ENCODE measurements at regions not wholly inside any gene's neighbourhood (a gene's known extent, or its start where the extent isn't known, plus 50 kb on each side); places are given as distances from the start of the nearest gene placed in this dataset.

DNA sequence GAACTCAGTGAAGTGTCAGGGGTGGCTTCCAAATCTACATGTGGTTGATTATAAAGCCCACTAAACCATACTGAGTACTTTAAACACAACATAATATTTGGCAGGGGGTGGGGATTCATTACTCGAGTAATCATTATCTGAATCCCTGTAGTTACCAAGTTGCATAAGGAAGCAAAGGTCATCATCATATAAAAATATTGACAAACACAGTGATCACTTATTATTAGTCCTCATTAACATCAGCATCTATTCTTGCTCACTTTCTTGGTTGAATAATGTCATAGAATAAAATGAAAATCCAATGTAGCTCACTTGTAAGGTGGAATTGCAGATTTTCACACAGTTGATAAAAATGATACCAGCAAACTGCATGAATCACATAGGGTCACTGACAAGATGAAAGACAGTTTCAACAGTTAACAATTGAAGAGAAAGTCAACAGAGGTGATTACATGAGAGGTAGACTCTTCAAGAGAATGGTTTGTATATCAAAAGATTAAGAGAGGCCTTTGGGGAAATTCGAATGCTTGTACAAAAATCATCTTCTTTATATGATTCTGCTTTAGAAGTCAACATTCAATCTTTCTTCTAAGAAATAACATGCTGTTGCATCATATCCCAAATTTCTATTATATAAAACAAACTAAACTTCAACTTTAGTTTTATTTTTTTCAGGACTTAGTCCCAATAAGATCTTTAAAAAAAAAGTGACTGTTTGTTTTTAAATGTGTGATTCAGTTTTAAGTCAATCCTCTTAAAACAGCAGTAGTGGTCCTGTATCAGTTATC, 185.5 kb upstream of the KLF14 start:
- peaks cover 75% of the 10 kb centered on the region for H3K4me1 Mint-ChIP-seq
- H3K9me3 ChIP-seq (ENCODE audit: control insufficient read depth, low read length, poor library complexity, severe bottlenecking) = no peaks in the 10 kb centered on the region
- DNase-seq (no peak), ATAC-seq (no peak)
- H3K36me3 Mint-ChIP-seq (ENCODE audit: low read depth) = peaks cover 2% of the 10 kb centered on the region
- no peaks in the 10 kb centered on the region for H3K27me3 Mint-ChIP-seq
- peak overlapping the region; percentile 34 for H3K4me3 Mint-ChIP-seq
- H3K27ac Mint-ChIP-seq = peak overlapping the region; percentile 94

DNA sequence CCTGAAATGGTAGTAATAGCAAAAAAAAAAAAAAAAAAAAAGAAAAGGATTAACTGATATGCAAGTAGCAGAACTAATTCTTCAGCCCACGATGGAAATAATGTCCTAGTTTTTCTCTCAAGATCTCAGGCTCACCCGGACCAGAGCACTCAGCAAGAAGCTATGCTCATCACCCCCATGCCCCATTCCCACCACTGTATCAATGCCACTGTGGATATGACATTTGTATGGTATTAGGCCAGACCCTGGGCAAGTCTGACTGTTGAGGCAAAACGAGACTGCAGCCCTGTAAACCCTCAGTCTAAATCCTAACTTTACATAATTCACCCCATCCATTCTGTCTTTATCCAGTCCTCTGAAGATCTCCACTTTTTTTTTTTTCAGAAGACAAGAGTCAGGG, 186.1 kb upstream of the KLF14 start:
- H3K9me3 ChIP-seq (ENCODE audit: control insufficient read depth, low read length, poor library complexity, severe bottlenecking) = no peaks in the 10 kb centered on the region
- Mint-ChIP-seq H3K27me3 (no peaks in the 10 kb centered on the region), H3K36me3 (ENCODE audit: low read depth) (peaks cover 4% of the 10 kb centered on the region), H3K27ac (peak overlapping the region; percentile 94), H3K4me3 (peak overlapping the region; percentile 43), H3K4me1 (peaks cover 78% of the 10 kb centered on the region)
- ATAC-seq = no peak
- DNase-seq = no peak

- no peaks in the 10 kb centered on the region for H3K27me3 Mint-ChIP-seq
- H3K9me3 ChIP-seq (ENCODE audit: control insufficient read depth, low read length, poor library complexity, severe bottlenecking) = no peaks in the 10 kb centered on the region
- H3K4me3 Mint-ChIP-seq = peak overlapping the region; percentile 61
- peaks cover 6% of the 10 kb centered on the region for H3K36me3 Mint-ChIP-seq (ENCODE audit: low read depth)
- DNase-seq (no peak), ATAC-seq (no peak)
- H3K4me1 Mint-ChIP-seq = peaks cover 78% of the 10 kb centered on the region
- peak overlapping the region; percentile 94 for H3K27ac Mint-ChIP-seq
These were observed 187.6 kb upstream of the KLF14 start for GRCh38 chr7:130921391-130922180.

- H3K4me1 Mint-ChIP-seq = peaks cover 75% of the 10 kb centered on the region
These were observed 188.5 kb upstream of the KLF14 start for GRCh38 chr7:130922206-130923112.

DNA sequence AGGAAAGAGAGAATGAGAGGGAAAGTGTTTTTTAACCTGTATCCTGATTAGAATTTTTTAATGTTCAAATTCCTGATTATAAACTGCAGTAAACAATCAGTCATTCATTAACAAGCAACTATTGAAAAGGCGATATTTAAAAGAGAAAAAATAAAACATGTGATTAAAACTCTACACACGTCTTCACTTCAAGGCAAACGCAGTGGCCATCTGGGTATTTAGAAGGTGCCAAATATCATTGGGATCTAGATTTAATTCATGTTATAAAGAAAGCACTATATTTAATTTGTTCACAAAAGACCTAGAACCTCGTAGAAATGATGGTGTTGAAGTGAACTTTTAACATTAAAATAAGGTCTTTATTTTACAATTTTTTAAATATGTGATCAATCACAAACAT, 189.4 kb upstream of the KLF14 start:
- H3K9me3 ChIP-seq (ENCODE audit: control insufficient read depth, low read length, poor library complexity, severe bottlenecking) = no peaks in the 10 kb centered on the region
- H3K27me3 Mint-ChIP-seq = no peaks in the 10 kb centered on the region
- H3K4me3 Mint-ChIP-seq = peak overlapping the region; percentile 25
- peaks cover 75% of the 10 kb centered on the region for H3K4me1 Mint-ChIP-seq
- no peak for ATAC-seq
- peaks cover 9% of the 10 kb centered on the region for H3K36me3 Mint-ChIP-seq (ENCODE audit: low read depth)
- DNase-seq = no peak
- H3K27ac Mint-ChIP-seq = no peak overlapping the region

More at GRCh38 chr7:130922206-130923112, 188.5 kb upstream of the KLF14 start:
- peaks cover 8% of the 10 kb centered on the region for H3K36me3 Mint-ChIP-seq (ENCODE audit: low read depth)
- no peaks in the 10 kb centered on the region for H3K9me3 ChIP-seq (ENCODE audit: control insufficient read depth, low read length, poor library complexity, severe bottlenecking)
- no peak for ATAC-seq
- no peak for DNase-seq
- no peak overlapping the region for H3K27ac Mint-ChIP-seq
- H3K27me3 Mint-ChIP-seq = no peaks in the 10 kb centered on the region
- peak overlapping the region; percentile 25 for H3K4me3 Mint-ChIP-seq

GRCh38 chr7:130923930-130924329, 189.9 kb upstream of the KLF14 start:
- Mint-ChIP-seq H3K27ac (no peak overlapping the region), H3K4me3 (no peak overlapping the region), H3K4me1 (peaks cover 70% of the 10 kb centered on the region), H3K36me3 (ENCODE audit: low read depth) (peaks cover 10% of the 10 kb centered on the region), H3K27me3 (no peaks in the 10 kb centered on the region)
- DNase-seq (no peak), ATAC-seq (no peak)
- H3K9me3 ChIP-seq (ENCODE audit: control insufficient read depth, low read length, poor library complexity, severe bottlenecking) = no peaks in the 10 kb centered on the region

- peak overlapping the region; percentile 70 for H3K4me3 Mint-ChIP-seq
- DNase-seq = no peak
These were observed 191.3 kb upstream of the KLF14 start for GRCh38 chr7:130925136-130925794.

GRCh38 chr7:130926001-130926691, 192.1 kb upstream of the KLF14 start:
- Mint-ChIP-seq H3K36me3 (ENCODE audit: low read depth) (peaks cover 14% of the 10 kb centered on the region), H3K27me3 (no peaks in the 10 kb centered on the region), H3K27ac (no peak overlapping the region), H3K4me3 (peak overlapping the region; percentile 87), H3K4me1 (peaks cover 67% of the 10 kb centered on the region)
- peak; percentile 54 for ATAC-seq
- DNase-seq = peak in 1 of 3 donors; percentile 39
- no peaks in the 10 kb centered on the region for H3K9me3 ChIP-seq (ENCODE audit: control insufficient read depth, low read length, poor library complexity, severe bottlenecking)

More at GRCh38 chr7:130925136-130925794, 191.3 kb upstream of the KLF14 start:
- no peak overlapping the region for H3K27ac Mint-ChIP-seq
- H3K27me3 Mint-ChIP-seq = no peaks in the 10 kb centered on the region
- H3K4me1 Mint-ChIP-seq = peaks cover 68% of the 10 kb centered on the region
- H3K9me3 ChIP-seq (ENCODE audit: control insufficient read depth, low read length, poor library complexity, severe bottlenecking) = no peaks in the 10 kb centered on the region
- H3K36me3 Mint-ChIP-seq (ENCODE audit: low read depth) = peaks cover 10% of the 10 kb centered on the region
- ATAC-seq = no peak

- peak; percentile 3 for ATAC-seq
- peak overlapping the region; percentile 87 for H3K4me3 Mint-ChIP-seq
- H3K9me3 ChIP-seq (ENCODE audit: control insufficient read depth, low read length, poor library complexity, severe bottlenecking) = no peaks in the 10 kb centered on the region
- peaks cover 71% of the 10 kb centered on the region for H3K4me1 Mint-ChIP-seq
- H3K27ac Mint-ChIP-seq = no peak overlapping the region
- no peak for DNase-seq
- no peaks in the 10 kb centered on the region for H3K27me3 Mint-ChIP-seq
- peaks cover 14% of the 10 kb centered on the region for H3K36me3 Mint-ChIP-seq (ENCODE audit: low read depth)
These were observed 193.1 kb upstream of the KLF14 start for GRCh38 chr7:130927062-130927461.

GRCh38 chr7:130927564-130927963, 193.6 kb upstream of the KLF14 start:
- H3K9me3 ChIP-seq (ENCODE audit: control insufficient read depth, low read length, poor library complexity, severe bottlenecking) = no peaks in the 10 kb centered on the region
- DNase-seq = no peak
- Mint-ChIP-seq H3K4me3 (peak overlapping the region; percentile 87), H3K27me3 (no peaks in the 10 kb centered on the region), H3K36me3 (ENCODE audit: low read depth) (peaks cover 14% of the 10 kb centered on the region), H3K27ac (no peak overlapping the region), H3K4me1 (peaks cover 70% of the 10 kb centered on the region)
- no peak for ATAC-seq

DNA sequence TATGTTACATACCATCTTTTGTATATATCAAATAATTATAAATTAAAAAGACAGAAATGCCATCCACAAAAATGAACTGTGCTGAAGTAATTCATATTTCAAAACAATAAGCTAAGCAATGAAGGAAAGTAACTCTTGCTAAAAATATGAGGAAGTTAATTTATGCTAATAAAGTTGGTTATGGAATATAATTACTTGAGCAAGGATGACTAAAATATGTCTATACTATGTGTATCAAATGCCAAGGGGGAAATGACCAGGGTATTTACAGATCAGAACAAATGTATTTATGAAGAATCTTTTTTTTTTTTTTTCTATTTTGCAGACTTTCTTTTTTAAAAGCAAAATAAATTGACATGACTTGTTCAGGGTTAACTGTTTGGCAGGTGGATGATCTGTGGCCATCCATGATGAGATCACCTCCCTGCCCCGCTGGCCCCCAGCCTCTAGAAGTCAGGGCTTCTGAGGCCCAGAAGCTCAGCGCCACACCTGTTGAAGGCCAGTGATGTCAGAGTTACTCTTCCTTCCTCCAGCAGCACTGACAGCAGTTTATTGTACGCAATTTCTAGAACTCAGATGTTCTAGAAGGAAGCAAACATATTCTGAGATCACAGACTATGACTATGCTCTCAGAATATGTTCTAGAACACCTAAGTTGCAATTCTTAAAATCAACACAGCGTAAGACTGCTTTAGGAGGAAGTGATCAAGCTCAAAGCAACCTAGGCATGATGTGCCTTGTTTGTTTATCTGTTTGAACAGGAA, 196.1 kb upstream of the KLF14 start:
- Mint-ChIP-seq H3K36me3 (ENCODE audit: low read depth) (peaks cover 13% of the 10 kb centered on the region), H3K4me3 (peak overlapping the region; percentile 81), H3K27me3 (no peaks in the 10 kb centered on the region), H3K4me1 (peaks cover 69% of the 10 kb centered on the region), H3K27ac (no peak overlapping the region)
- DNase-seq = peak in 2 of 3 donors; percentile 37 to 58
- H3K9me3 ChIP-seq (ENCODE audit: control insufficient read depth, low read length, poor library complexity, severe bottlenecking) = no peaks in the 10 kb centered on the region
- peak; percentile 61 for ATAC-seq
